ENCODE measurements at regions not wholly inside any gene's neighbourhood (a gene's known extent, or its start where the extent isn't known, plus 50 kb on each side); places are given as distances from the start of the nearest gene placed in this dataset.

DNA sequence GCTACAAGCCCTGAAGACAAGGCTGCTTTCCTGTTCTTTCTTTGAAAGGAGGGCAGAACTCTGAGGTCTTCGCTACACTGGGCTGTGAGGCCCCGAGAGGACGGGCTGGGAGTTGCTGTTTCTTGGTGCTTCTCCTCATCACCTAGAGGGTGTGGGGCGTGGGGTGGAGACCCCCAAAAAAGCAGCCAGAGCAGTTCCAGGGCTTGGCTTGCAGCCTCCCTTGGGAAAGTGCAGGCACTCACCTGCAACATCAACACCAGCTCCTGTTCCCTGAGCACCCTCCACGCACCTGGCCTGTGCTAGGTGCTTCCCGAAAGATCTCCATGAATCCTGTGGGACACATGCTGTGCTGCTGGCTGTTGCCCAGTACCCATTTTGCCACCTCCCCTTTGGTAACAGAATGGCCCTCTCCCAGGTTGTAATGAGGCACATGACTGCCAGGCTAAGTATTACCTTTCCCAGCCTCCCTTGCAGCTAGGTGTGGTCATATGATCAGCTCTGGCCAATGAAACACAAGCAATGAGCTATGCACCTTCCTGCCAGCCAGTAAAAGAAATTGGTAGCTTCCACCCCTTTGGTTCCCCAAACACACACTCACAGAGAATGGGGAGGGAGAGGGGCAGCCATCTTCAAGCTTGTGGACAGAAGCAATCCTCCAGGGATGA lies 146.0 kb downstream of the C9orf50 start:
- TF ChIP-seq GATA3 (IDR thresholded peaks at IDR 0.05; ENCODE audit: low read depth, low read length) (no peak), GATA2 (IDR thresholded peaks at IDR 0.05; ENCODE audit: low read depth, low read length) (no peak)

Measured in SH-SY5Y (cell line).